NCI-H2029 (cell line): ENCODE measurements at regions not wholly inside any gene's neighbourhood (a gene's known extent, or its start where the extent isn't known, plus 50 kb on each side); places are given as distances from the start of the nearest gene placed in this dataset.

ENCODE experiments used
- DNase-seq: peaks from one replicate; lab custom pipeline; 2025; lab: John Stamatoyannopoulos, UW

DNA sequence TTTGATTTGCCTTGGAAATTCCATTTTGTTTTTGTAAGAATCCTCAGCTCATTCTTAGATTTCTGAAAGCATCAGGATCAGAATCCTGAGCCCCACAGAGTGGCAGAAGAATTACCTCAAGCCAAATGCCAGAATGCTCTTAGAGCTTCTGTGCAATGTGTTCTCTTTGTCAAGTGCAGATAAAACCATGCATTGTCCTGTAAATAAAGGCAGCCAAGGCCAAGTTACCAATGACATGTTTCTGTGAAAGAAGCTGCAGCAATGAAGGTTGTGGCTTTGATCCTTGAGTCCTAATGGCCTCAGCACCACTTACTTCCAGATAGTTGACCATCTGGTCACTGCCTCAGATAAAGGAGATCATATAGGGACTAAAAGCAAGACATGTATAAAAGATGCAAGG, 343.3 kb upstream of the AKR1E2 start:
- DNase-seq, result no peak

- no peak for DNase-seq
These were observed 344.8 kb upstream of the AKR1E2 start for GRCh38 chr10:4481192-4481591.

- DNase-seq, result no peak
These were observed 346.7 kb upstream of the AKR1E2 start for GRCh38 chr10:4479342-4479741.

- no peak for DNase-seq
These were observed 348.3 kb upstream of the AKR1E2 start for GRCh38 chr10:4477664-4478063.

- no peak for DNase-seq
These were observed 350.0 kb upstream of the AKR1E2 start for GRCh38 chr10:4475827-4476490.

- DNase-seq, result no peak
These were observed 351.2 kb upstream of the AKR1E2 start for GRCh38 chr10:4474829-4475228.

DNA sequence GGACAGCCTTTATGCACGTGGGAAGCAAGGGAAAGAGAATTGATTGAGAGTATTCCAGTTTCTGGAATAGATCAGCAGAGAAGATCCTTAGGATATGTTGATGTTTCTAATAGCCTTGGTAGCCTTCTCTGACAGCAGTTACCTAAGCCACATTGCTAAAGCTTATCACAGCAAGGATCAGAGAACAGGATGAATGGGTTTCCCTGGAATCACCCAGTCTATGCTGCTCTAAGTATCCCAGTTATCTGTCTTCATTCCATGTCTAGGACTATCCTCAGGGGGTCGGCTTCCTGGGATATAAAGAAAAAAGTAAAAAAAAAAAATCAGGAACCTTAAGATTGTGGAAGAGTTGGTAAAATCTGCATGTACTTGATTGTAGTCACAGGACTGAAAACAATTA, 352.0 kb upstream of the AKR1E2 start:
- no peak for DNase-seq

DNA sequence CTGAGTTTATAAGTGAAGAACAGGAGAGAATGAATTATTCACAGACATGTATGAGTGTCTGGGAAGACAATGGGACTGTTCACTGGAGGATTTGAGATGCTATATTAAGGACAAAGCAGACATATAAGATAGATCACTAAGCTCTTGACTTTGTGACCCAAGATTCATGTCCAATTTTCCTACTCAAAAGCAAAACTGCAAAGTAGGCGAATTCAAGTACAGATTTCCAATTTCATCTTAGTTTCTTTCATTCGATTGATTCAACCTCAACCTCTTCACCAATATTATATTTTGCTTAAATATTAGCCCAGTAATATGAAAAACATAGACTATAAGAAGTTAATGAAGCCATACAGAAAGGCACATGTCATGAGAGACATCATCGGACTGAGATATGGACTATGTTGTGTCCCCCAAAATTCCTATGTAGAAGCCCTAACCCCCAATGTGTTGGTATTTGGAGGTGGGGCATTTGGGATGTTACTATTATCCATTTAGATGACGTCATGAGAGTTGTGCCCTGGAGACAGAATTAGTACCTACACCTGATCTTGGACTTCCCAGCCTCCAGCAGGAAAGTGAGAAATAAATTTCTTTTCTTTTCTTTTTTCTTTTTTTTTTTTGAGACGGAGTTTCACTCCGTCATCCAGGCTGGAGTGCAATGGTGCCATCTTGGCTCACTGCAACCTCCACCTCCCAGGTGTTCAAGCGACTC, 353.7 kb upstream of the AKR1E2 start:
- no peak for DNase-seq

DNA sequence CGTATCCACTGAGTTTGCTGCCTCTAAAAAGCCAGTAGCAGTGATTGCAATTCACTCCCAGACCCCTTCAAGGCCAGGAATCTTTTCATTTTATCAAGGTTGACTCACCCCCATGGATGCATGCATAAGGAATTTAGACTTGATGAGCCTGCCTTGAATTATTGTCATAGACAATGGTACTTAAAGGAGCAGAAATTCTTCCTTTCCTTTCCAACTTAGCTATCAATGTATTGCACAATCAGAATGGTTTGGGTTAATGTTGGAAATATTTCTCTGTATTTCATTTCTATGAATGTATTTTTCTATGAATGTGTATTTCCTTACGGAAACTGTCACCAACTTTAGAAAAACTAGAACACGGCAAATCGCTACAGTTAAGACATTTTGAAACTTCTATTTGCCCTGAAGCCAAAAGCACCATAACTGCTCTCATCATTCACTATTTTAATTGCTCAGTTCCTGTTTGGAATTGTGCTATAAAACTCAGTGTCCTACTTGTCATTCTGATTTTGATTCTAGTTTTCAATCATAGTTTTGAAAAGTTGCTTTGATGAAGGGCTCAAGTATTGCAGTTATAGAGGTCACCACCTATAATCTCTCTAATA, 355.7 kb upstream of the AKR1E2 start:
- no peak for DNase-seq

DNA sequence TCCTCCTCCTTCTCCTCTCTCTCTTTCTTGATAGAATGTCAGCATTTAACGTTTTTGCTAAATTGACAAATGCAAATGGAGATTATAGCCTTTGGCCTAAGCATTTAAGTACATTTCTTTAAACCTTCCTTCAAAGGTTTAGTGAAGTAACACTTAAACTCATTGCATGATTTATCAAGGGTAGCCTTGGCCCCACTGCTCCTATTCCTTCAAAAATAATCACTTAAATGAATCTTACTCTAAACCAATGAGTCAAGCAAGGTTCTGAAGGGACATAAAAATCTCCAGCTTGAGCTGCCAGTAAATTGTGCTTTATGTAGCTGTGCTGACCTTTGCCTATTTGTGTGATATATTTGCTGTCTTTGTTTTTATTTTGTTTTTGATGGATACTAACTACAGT, 358.5 kb upstream of the AKR1E2 start:
- no peak for DNase-seq

GRCh38 chr10:4460267-4460666, 365.7 kb upstream of the AKR1E2 start:
- DNase-seq, result no peak

GRCh38 chr10:4459531-4459930, 366.5 kb upstream of the AKR1E2 start:
- no peak for DNase-seq

GRCh38 chr10:4457597-4457996, 368.4 kb upstream of the AKR1E2 start:
- no peak for DNase-seq

DNA sequence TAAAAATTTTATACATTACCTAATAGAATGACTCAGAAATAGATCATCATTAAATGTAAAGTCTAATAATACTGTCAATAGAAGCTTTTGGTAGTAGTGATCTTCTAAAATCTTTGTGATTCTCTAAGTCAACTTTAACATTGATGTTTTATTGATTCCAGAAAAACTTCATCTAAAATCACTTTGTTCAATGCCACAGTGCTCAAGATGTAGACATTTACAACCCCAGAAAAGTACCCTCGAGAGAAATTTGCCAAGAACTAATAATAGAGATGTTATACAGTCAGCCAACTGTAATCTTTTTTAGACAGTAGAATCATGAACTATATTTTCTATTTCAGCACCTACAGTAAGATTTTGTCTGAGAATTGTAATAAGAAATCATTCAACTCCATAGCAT, 369.2 kb upstream of the AKR1E2 start:
- no peak for DNase-seq

- DNase-seq, result no peak
These were observed 369.7 kb upstream of the AKR1E2 start for GRCh38 chr10:4456279-4456678.

DNA sequence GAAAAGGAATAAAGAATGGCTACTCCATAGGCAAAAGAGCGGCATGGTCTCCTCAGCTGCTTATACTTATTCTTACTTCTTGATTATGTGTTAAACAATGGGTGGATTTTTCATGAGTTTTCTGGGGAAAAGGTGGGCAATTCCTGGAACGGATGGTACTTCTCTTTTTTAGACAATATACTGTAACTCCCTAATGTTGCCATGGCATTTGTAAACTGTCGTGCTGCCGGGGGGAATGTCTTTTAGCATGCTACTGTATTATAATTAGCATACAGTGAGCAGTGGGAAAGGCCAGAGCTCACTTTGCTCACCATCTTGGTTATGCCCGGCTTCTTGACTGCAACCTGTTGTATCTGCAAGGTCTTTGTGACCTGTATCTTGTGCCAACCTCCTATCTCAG, 372.1 kb upstream of the AKR1E2 start:
- no peak for DNase-seq

GRCh38 chr10:4453276-4453675, 372.7 kb upstream of the AKR1E2 start:
- DNase-seq, result no peak

DNA sequence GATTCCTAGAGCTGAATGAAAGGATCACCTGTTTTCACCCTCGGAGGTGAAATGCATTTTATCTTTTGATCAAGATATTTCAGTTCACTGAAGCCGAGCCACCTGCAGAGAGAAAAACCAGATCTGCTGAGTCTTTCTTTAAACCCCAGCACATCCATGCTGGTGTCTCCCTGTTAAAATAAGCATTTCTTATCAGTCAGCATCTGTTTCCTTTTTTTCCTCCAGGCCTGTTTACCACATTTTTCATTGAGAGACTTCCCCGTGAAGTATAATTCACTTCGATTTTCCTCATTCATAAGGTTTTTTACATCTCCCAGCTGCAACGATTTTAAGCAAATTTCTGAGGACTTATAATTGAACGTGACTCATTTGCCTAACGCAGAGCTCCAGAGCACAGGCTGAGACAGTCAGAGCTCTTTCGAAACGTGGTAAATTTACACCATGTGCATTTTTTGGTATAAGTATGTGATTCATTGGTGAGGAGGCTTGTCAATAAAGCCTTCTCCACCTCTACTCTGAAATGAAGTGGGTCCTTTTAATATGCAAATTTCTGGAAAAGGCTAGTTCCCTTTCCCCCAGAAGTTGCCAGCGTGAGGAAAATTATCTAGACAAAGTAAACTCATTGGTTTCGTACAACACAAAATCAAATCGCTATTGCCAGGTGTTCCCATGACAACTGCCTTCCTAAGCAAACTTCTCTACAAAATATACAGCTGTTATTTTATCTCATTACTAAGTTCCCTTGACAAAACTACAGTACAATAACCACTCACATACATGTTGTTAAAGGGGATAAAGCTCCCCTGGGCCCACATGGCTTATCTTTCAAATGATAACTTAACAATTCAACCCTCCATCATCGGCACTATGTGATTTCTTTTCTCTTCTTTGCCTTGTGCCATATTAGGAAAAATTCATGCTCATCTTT, 374.8 kb upstream of the AKR1E2 start:
- no peak for DNase-seq

DNA sequence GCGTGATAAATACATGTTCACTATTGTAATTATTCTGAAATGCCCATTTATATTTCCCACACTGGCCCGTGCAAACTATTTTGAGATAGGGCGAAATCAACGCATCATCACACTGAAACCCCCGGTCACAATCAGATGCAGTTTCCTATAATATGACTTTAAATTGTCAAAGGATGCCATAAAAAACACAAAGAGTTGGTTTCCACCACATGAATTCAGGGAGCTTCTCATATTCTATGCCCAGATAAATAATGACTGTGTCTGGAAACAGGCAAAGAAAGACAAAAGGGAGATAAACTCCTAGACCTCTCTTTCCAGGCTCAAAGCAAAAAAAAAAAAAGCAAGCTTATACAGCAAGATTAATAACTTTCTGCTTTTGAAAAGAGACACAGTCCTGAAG, 375.8 kb upstream of the AKR1E2 start:
- no peak for DNase-seq

DNA sequence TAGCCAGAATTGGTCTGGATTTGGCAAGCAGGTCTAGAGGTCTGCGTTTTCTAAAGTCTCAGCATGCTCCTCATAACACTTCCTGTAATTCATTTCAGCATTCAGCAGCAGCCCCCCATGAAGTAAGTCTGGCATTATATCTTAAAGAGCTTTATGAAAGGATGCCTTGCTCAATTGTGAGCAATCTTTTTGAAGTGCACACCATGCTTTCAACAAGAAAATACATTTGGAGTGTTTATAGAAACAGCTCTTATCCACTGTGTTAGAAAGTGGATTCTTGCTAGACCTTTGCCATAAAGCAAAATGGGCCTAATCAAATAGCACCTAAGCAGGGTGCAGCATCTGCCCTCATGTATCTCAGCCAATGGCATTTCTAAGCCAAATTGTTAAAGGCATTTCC, 378.0 kb upstream of the AKR1E2 start:
- no peak for DNase-seq

- no peak for DNase-seq
These were observed 382.6 kb upstream of the AKR1E2 start for GRCh38 chr10:4443419-4443818.

GRCh38 chr10:4442296-4442695, 383.7 kb upstream of the AKR1E2 start:
- DNase-seq, result no peak
